ENCODE measurements at regions not wholly inside any gene's neighbourhood (a gene's known extent, or its start where the extent isn't known, plus 50 kb on each side); places are given as distances from the start of the nearest gene placed in this dataset.

GRCh38 chr4:8729408-8730149, 137.0 kb downstream of the CPZ start:
- no peak overlapping the region for H3K4me3 ChIP-seq (ENCODE audit: low read depth, low read length)
- TF ChIP-seq CTCF (IDR thresholded peaks at IDR 0.05; ENCODE audit: borderline replicate concordance, insufficient read depth, low read depth, low read length) = no peak

- no peak overlapping the region for H3K4me3 ChIP-seq (ENCODE audit: low read depth, low read length)
- TF ChIP-seq CTCF (IDR thresholded peaks at IDR 0.05; ENCODE audit: borderline replicate concordance, insufficient read depth, low read depth, low read length) = no peak
Observed at GRCh38 chr4:8728536-8729407, 136.2 kb downstream of the CPZ start.

DNA sequence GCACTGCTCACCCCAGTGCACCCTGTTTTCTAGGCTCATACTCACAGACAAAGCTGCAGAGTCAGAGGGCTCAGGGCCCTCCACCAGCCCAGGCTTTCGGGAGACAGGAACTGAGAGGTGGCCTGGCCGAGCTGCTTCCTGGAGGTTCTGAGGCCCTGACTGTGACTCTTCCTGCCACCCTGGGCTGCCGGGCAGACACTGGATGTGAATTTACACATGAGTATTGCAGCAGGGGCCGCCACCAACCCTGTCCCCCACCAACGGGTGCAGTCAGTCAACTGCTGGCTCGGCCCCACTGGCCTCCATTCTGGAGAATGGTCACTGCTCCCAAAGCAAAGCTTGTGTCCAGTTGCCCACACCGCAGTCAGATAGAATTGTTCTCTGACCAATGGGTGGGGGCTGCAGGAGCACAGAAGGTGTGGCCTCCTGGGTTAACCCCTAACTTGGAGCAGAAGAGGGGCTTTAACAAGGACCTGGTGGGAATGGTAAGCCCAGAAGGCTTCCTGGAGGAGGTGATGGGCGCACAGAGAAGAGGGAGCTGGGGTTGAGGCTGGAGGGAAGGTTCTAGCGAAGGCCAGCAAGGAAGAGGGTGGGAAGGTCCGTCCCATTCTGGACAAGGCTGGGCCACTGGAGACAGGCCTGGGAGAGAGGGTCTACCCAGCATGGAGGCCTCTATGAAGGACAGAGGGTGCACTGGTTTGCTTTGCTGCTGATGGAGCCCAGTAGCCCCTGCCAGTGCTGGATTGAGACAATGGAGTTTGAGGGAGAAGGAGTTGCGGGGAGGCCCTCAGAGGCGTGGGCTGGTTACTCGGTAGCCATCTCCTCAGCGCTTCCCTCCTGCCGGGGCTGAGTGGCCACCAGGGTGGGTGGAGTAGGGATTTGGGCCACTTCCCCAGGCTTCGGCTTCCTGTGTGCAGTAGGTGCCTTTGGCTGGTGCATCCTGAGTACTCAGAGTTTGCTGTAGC, 135.3 kb downstream of the CPZ start:
- H3K4me3 ChIP-seq (ENCODE audit: low read depth, low read length) = no peak overlapping the region
- no peak for TF ChIP-seq CTCF (IDR thresholded peaks at IDR 0.05; ENCODE audit: borderline replicate concordance, insufficient read depth, low read depth, low read length)

DNA sequence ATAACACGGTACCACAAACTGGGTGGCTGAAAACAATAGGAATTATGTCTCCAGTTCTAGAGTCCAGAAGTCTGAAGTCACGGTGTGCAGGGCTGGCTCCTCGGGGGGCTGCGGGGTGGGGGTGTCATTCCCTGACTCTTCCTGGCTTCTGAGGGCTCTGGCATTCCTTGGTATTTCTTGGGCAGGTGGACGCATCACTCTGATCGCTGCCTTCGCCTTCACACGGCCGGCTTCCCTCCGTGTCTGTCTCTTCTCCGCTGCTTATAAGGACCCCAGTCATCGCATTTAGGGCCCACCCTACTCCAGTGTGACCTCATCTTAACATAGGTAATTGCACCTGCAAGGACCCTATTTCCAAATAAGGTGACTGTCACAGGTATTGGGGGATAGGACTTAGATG, 134.6 kb downstream of the CPZ start:
- no peak overlapping the region for H3K4me3 ChIP-seq (ENCODE audit: low read depth, low read length)
- no peak for TF ChIP-seq CTCF (IDR thresholded peaks at IDR 0.05; ENCODE audit: borderline replicate concordance, insufficient read depth, low read depth, low read length)

- no peak overlapping the region for H3K4me3 ChIP-seq (ENCODE audit: low read depth, low read length)
- TF ChIP-seq CTCF (IDR thresholded peaks at IDR 0.05; ENCODE audit: borderline replicate concordance, insufficient read depth, low read depth, low read length) = no peak
Observed at GRCh38 chr4:8726344-8726851, 133.8 kb downstream of the CPZ start.

GRCh38 chr4:8725845-8726244, 133.3 kb downstream of the CPZ start:
- H3K4me3 ChIP-seq (ENCODE audit: low read depth, low read length) = no peak overlapping the region
- TF ChIP-seq CTCF (IDR thresholded peaks at IDR 0.05; ENCODE audit: borderline replicate concordance, insufficient read depth, low read depth, low read length) = no peak

All from GM12875 (cell line).